ENCODE measurements at regions not wholly inside any gene's neighbourhood (a gene's known extent, or its start where the extent isn't known, plus 50 kb on each side); places are given as distances from the start of the nearest gene placed in this dataset.

GRCh38 chr2:236968880-236969534 lies 116.7 kb upstream of the COPS8 start:
- Histone ChIP-seq H3K4me1 (replicated peaks in 1 of 4; ENCODE audit: control insufficient read depth in 3 of 4, insufficient read depth in 4 of 4, low read length in 3 of 4) (peaks cover 0 to 20% (median 10%) of the 10 kb centered on the region in 4 experiments; a peak in 5 of 7 replicates), H3K56ac (replicated peaks; ENCODE audit: insufficient read length, low read depth, low read length) (no peak overlapping the region), H3K9ac (replicated peaks in 1 of 4; ENCODE audit: extremely low read depth in 1 of 4, low read depth in 3 of 4, low read length in 3 of 4) (no peak overlapping the region), H3K4ac (replicated peaks; ENCODE audit: insufficient read length, low read depth, low read length) (no peak overlapping the region), H3K4me3 (ENCODE audit: extremely low read depth in 1 of 4, insufficient read depth in 2 of 4, low read depth in 3 of 4, low read length in 4 of 4) (no peak overlapping the region), H4K5ac (ENCODE audit: insufficient read length, low read depth, low read length) (no peak overlapping the region), H3K14ac (ENCODE audit: insufficient read length) (no peak overlapping the region), H3K9me3 (ENCODE audit: insufficient read depth in 2 of 2, low read depth in 1 of 2, low read length in 1 of 2) (no peaks in the 10 kb centered on the region), H3K23me2 (ENCODE audit: low read depth, low read length) (no peaks in the 10 kb centered on the region), H2BK120ac (replicated peaks; ENCODE audit: low read depth, low read length) (no peak overlapping the region), H3K79me1 (ENCODE audit: low read depth, low read length) (no peaks in the 10 kb centered on the region), H3K27me3 (replicated peaks in 1 of 4; ENCODE audit: control insufficient read depth in 3 of 4, extremely low read depth in 1 of 4, insufficient read depth in 3 of 4, low read length in 3 of 4) (no peaks in the 10 kb centered on the region), H3K4me2 (ENCODE audit: insufficient read depth in 1 of 2, low read depth in 2 of 2, low read length in 2 of 2) (no peak overlapping the region), H3K27ac (ENCODE audit: low read depth, low read length) (no peak overlapping the region), H2BK15ac (ENCODE audit: low read length) (no peak overlapping the region), H3K79me2 (ENCODE audit: control insufficient read depth in 1 of 2, insufficient read depth in 2 of 2, low read length in 2 of 2) (no peaks in the 10 kb centered on the region), H4K20me1 (replicated peaks in 1 of 2; ENCODE audit: control insufficient read depth in 1 of 2, insufficient read depth in 2 of 2, low read length in 2 of 2) (no peaks in the 10 kb centered on the region), H3K36me3 (ENCODE audit: control insufficient read depth in 2 of 4, insufficient read depth in 4 of 4, low read length in 3 of 4) (no peaks in the 10 kb centered on the region), H2BK20ac (ENCODE audit: low read length) (0 out of 2 replicates have a peak overlapping the region, but pooled peaks have one; percentile 25), H3K23ac (ENCODE audit: insufficient read length) (no peak overlapping the region), H4K91ac (replicated peaks; ENCODE audit: insufficient read length, low read length) (peak overlapping the region; percentile 56), H4K8ac (ENCODE audit: extremely low read depth, insufficient read depth, low read length) (no peak overlapping the region), H3K18ac (ENCODE audit: extremely low read depth, low read length) (no peak overlapping the region), H2BK12ac (ENCODE audit: low read depth, low read length) (no peak overlapping the region), H2AK5ac (ENCODE audit: low read depth, low read length) (no peak overlapping the region), H2AFZ (ENCODE audit: low read length) (no peak overlapping the region), H2BK5ac (ENCODE audit: low read depth, low read length) (no peak overlapping the region)
- DNase-seq (ENCODE audit: low read depth in 1 of 2, low spot score in 2 of 2) (no peak), FAIRE-seq (no peak)
- CTCF ChIA-PET (ENCODE audit: partially characterized antibody): no interaction called here
- TF ChIP-seq TAF1 (IDR thresholded peaks at IDR 0.05; ENCODE audit: low read depth, low read length): no peak
- POLR2A ChIA-PET (ENCODE audit: partially characterized antibody): no interaction called here
- WGBS, 2 experiments (ENCODE audit: extremely low coverage in 1 of 2, insufficient coverage in 1 of 2, insufficient read length in 1 of 2, insufficient replicate concordance in 2 of 2, low coverage in 1 of 2, low lambda C conversion rate in 2 of 2, missing lambda C conversion rate in 1 of 2): 81% methylated on average over 10 of the region's 10 CpGs; no CpG with 5 or more reads in 1 of the 2 experiments

All from H1 (cell line).